ENCODE measurements at regions not wholly inside any gene's neighbourhood (a gene's known extent, or its start where the extent isn't known, plus 50 kb on each side); places are given as distances from the start of the nearest gene placed in this dataset.

GRCh38 chr4:132228676-132229075 lies 920.4 kb upstream of the PCDH10 start:
- no peak for DNase-seq (ENCODE audit: low read depth, low spot score)

GRCh38 chr4:132230025-132230424 lies 919.1 kb upstream of the PCDH10 start:
- H3K4me3 ChIP-seq (ENCODE audit: low read length), result no peak overlapping the region
- DNase-seq (ENCODE audit: low read depth, low spot score), result no peak

More at GRCh38 chr4:132228676-132229075, 920.4 kb upstream of the PCDH10 start:
- H3K4me3 ChIP-seq (ENCODE audit: low read length), result no peak overlapping the region

GRCh38 chr4:132238697-132239096 lies 910.4 kb upstream of the PCDH10 start:
- DNase-seq (ENCODE audit: low read depth, low spot score), result no peak
- no peak overlapping the region for H3K4me3 ChIP-seq (ENCODE audit: low read length)

DNA sequence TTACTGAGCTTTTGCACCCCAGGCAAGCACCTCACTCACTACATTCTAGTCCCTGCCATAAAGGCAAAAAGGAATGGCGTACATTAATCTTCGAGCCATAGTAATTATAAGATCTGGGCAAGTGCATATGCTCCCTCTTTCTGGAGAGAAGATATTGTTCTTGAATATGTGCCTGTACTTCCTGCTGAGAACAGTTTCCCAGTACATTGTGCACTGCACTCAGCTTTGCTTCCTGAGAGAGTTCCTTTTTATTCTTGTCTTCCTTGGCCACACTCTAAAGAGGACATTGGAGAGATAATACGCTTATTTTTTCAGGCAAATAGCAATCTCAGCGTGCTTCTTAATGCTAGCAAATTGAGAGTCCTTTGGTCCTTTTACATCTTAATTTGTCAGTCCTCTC lies 909.0 kb upstream of the PCDH10 start:
- H3K4me3 ChIP-seq (ENCODE audit: low read length), result no peak overlapping the region
- no peak for DNase-seq (ENCODE audit: low read depth, low spot score)

DNA sequence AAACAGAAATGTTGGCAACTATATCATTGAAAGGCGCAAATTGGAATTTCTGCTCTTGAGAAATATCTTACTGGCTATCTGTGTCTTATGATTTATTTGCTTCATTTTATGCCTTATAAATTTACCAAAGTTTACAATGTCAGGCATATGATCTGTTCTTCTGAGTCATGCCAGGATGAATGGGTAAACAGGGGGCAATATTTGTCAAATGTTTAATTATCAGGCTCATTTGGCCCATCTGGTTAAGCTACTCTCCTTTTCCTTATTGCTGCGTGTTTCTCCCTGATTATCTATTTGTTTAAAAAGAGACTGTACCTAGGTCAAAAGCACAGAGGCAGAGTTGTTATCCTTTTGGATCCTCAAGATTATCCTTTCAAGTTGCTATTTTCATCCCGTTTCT lies 903.8 kb upstream of the PCDH10 start:
- no peak overlapping the region for H3K4me3 ChIP-seq (ENCODE audit: low read length)
- no peak for DNase-seq (ENCODE audit: low read depth, low spot score)

- DNase-seq (ENCODE audit: low read depth, low spot score), result no peak
Observed at GRCh38 chr4:132264176-132264575, 884.9 kb upstream of the PCDH10 start.

GRCh38 chr4:132266374-132266773 lies 882.7 kb upstream of the PCDH10 start:
- no peak overlapping the region for H3K4me3 ChIP-seq (ENCODE audit: low read length)
- DNase-seq (ENCODE audit: low read depth, low spot score), result peak; percentile 96

More at GRCh38 chr4:132264176-132264575, 884.9 kb upstream of the PCDH10 start:
- no peak overlapping the region for H3K4me3 ChIP-seq (ENCODE audit: low read length)

DNA sequence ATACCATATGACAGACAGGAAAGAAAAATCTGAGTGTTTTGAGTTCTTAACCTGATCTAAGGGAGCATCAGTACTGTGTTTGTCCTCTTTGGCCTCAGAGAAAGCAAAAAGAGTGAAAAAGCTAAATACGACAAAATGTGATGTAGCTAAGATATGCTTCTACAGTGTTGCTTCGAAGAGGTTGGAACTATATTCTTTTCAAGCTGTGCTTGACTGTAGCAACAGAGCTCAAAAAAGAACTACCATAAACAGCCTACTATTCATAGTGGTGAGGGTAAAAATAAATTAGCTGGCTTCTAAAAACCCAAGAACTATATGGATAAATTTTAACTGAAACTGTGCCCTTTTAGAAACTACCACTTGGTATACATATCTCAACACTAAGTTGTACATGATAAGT lies 881.8 kb upstream of the PCDH10 start:
- no peak overlapping the region for H3K4me3 ChIP-seq (ENCODE audit: low read length)
- no peak for DNase-seq (ENCODE audit: low read depth, low spot score)

DNA sequence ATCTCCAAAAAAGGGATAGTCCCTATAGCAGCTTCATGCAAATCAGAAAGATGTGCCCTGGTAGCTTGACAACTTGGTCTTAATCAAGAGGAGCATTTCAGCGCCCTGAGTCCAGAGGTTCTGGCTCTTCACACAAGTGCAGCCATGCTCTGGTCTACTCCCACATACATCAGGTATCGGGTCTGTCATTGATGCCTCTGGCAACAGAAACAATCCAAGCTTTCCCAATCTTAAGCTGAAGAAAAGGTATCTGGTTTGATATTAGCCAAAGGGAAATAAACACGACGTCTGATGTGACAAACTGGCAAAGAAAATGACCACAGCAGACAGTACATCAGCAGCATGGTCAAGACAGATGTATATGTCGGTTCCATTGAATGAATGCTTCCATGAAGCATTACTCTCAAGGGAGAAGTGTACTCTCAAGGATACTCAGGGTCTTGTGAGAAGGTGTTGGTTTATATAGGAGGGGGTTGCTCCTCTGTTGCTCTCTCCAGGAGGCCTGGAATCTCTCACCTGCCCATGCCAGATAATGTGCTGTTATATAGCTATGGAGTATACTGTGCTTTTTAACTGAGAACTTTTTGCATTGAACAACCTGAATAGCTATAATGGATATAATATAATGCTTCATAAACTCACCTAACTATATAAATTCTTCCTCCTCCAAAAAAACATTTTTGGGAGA lies 879.6 kb upstream of the PCDH10 start:
- no peak overlapping the region for H3K4me3 ChIP-seq (ENCODE audit: low read length)
- DNase-seq (ENCODE audit: low read depth, low spot score), result no peak

- H3K4me3 ChIP-seq (ENCODE audit: low read length), result no peak overlapping the region
- no peak for DNase-seq (ENCODE audit: low read depth, low spot score)
Observed at GRCh38 chr4:132275583-132276121, 873.4 kb upstream of the PCDH10 start.

- no peak for DNase-seq (ENCODE audit: low read depth, low spot score)
- H3K4me3 ChIP-seq (ENCODE audit: low read length), result no peak overlapping the region
Observed at GRCh38 chr4:132276185-132276584, 872.9 kb upstream of the PCDH10 start.

DNA sequence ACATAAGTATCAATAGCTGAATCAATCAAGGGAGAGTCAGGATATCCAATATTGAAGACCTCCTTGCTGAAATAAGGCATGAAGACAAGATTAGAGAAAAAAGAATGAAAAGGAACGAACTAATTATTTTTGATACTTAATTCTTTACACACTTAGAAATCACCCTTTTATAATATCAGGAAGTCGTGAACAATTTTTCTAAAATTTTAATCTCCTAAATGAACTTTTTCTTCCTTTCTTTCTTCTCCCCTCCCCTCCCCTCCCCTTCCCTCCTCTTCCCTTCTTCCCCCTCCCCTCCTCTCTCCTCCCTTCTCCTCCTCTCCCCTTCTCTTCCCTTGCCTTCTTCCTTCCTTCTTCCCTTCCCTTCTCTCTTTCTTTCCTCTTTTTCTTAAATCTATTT lies 872.1 kb upstream of the PCDH10 start:
- no peak for DNase-seq (ENCODE audit: low read depth, low spot score)
- no peak overlapping the region for H3K4me3 ChIP-seq (ENCODE audit: low read length)

DNA sequence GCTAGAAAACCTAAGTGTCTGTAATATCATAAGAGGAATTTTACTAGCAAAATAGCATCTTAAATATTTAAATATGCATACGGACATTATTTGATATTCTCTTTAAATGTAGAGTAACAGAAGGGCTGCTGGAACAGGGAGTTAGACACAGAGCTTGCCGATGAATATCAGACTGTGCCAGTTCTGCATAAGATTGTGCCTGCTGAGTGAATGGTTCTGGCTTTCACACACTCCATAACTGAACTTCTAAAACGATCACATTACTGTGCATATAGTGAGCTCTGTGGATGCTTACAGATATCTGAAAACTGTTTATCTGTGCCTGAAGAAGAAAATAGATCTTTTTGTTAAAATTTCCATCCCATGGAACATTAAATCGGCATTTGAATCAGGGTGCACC lies 867.4 kb upstream of the PCDH10 start:
- no peak for DNase-seq (ENCODE audit: low read depth, low spot score)
- H3K4me3 ChIP-seq (ENCODE audit: low read length), result no peak overlapping the region

GRCh38 chr4:132284910-132285426 lies 864.1 kb upstream of the PCDH10 start:
- no peak overlapping the region for H3K4me3 ChIP-seq (ENCODE audit: low read length)
- no peak for DNase-seq (ENCODE audit: low read depth, low spot score)

GRCh38 chr4:132297346-132297745 lies 851.7 kb upstream of the PCDH10 start:
- H3K4me3 ChIP-seq (ENCODE audit: low read length), result no peak overlapping the region
- DNase-seq (ENCODE audit: low read depth, low spot score), result no peak

- DNase-seq (ENCODE audit: low read depth, low spot score), result no peak
- no peak overlapping the region for H3K4me3 ChIP-seq (ENCODE audit: low read length)
Observed at GRCh38 chr4:132299841-132300240, 849.3 kb upstream of the PCDH10 start.

DNA sequence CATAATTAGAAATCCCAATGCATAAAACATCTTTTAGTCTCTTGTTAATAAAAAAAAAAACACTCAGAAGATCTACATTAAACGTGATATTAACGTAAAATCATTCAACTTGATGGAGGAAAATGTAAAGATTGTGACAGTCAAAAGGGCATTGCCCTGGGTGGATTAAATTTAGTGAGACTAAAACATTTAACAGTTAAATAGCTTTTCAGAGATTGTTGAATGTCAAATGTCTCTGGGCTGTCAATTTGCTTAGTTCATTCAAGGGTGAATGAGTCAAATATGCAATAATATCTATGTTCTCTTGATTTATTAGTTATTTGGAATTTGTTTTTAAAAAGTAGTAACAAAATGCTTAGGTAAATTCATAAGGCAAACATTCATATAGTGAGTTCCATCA lies 836.6 kb upstream of the PCDH10 start:
- H3K4me3 ChIP-seq (ENCODE audit: low read length), result no peak overlapping the region
- no peak for DNase-seq (ENCODE audit: low read depth, low spot score)

DNA sequence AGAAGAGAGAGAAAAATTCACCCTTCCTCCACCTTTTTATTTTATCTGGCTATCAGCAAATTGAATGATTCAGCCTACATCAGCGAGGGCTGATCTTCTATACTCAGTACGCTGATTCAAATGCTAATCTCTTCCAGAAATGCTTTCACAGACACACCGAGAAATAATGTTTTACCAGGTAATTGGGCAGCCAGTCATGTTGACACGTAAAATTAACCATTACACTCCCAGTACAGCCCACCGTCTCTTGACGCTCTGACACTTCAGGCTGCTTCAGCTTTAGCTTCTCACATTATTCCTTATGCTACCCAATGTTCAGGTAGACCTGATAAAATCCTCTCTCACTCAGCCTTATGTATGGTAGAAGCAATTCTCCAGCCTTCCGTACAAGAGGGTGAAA lies 835.2 kb upstream of the PCDH10 start:
- no peak overlapping the region for H3K4me3 ChIP-seq (ENCODE audit: low read length)
- DNase-seq (ENCODE audit: low read depth, low spot score), result no peak

DNA sequence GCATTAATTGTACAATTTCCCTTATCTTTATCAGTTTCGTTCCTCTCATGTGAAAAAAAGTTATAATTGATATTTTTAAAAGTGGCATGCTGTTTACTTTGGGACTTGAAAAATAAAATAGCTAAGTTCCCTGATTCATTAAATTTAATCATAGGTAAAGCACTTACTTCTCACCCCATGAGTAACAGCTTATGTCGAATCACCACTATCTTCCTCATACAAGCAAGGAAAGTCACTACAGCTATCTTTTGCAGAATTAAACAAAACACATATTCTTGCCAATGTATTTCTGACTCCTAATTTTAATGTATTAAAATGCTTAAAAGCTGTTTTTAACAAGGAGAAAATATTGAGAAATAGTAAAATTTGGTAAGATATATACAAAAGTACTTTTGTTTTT lies 832.4 kb upstream of the PCDH10 start:
- no peak for DNase-seq (ENCODE audit: low read depth, low spot score)

GRCh38 chr4:132317923-132318322 lies 831.2 kb upstream of the PCDH10 start:
- DNase-seq (ENCODE audit: low read depth, low spot score), result no peak
- H3K4me3 ChIP-seq (ENCODE audit: low read length), result no peak overlapping the region

More for the DNA sequence above, 832.4 kb upstream of the PCDH10 start:
- H3K4me3 ChIP-seq (ENCODE audit: low read length), result no peak overlapping the region

GRCh38 chr4:132328761-132329160 lies 820.3 kb upstream of the PCDH10 start:
- no peak overlapping the region for H3K4me3 ChIP-seq (ENCODE audit: low read length)
- no peak for DNase-seq (ENCODE audit: low read depth, low spot score)
